Panc1 (cell line): ENCODE measurements at regions not wholly inside any gene's neighbourhood (a gene's known extent, or its start where the extent isn't known, plus 50 kb on each side); places are given as distances from the start of the nearest gene placed in this dataset.

Experiments
- ATAC-seq: fragments of 200-7000 bp; cut with Tn5 transposase; 2 replicates; pipeline ENCODE4 v1.9.1; 2020; ENCODE audit warnings: mild to moderate bottlenecking, moderate library complexity
- BruUV-seq: library from RNA; stranded (reverse); fragments of 400-500 nt; replicated peaks from 2 replicates; lab custom pipeline; 2021; lab: Mats Ljungman, UMichigan
- CTCF ChIA-PET: fragments of 300-600 bp; sonication (Branson Sonifier 250); formaldehyde crosslinking; loops from one replicate; lab custom pipeline; 2022; ENCODE audit warnings: antibody characterized with exemption; lab: Charles Lee
- POLR2A ChIA-PET: fragments of 300-600 bp; sonication (Branson Sonifier 250); formaldehyde crosslinking; loops from one replicate; lab custom pipeline; 2022; ENCODE audit warnings: antibody characterized with exemption; lab: Charles Lee
- DNase-seq: peaks from one replicate; pipeline ENCODE4 v3.0.0-alpha.2; 2010; ENCODE audit warnings: low read depth, low spot score
- H3K27ac ChIP-seq: 2 replicates; pipeline ENCODE4 v1.5.1; 2011; ENCODE audit warnings: mild to moderate bottlenecking, low read length, inconsistent platforms
- H3K27me3 ChIP-seq: fragments of 200-500 bp; sonication (Bioruptor generic); 2 replicates; pipeline ENCODE4 v1.6.0; 2014; ENCODE audit warnings: low read length, inconsistent platforms; ENCODE audit not compliant: control insufficient read depth, insufficient read depth
- H3K36me3 ChIP-seq: fragments of 200-500 bp; sonication (Bioruptor generic); 2 replicates; pipeline ENCODE4 v1.5.1; 2014; ENCODE audit warnings: inconsistent platforms, mild to moderate bottlenecking, low read length, moderate library complexity; ENCODE audit not compliant: control insufficient read depth, insufficient read depth
- H3K4me1 ChIP-seq: 2 replicates; pipeline ENCODE4 v1.5.1; 2011; ENCODE audit warnings: inconsistent platforms, mild to moderate bottlenecking, low read length, moderate library complexity; ENCODE audit not compliant: control insufficient read depth, insufficient read depth
- H3K4me3 ChIP-seq, 2 experiments: 2 replicates each; pipeline ENCODE4 v1.5.1; 2011 to 2012; ENCODE audit warnings: low read depth in 2 of 2, low read length in 2 of 2, mild to moderate bottlenecking in 2 of 2, inconsistent platforms in 1 of 2, moderate library complexity in 1 of 2
- H3K9me3 ChIP-seq: fragments of 200-500 bp; sonication (Bioruptor generic); 2 replicates; pipeline ENCODE4 v1.5.1; 2014; ENCODE audit warnings: low read depth, mild to moderate bottlenecking, inconsistent platforms, low read length, moderate library complexity; ENCODE audit not compliant: control insufficient read depth, insufficient read depth
- CTCF ChIP-seq: fragments of 450-650 bp; IDR thresholded peaks from 2 replicates; pipeline ENCODE4 v1.5.1; 2017; ENCODE audit warnings: mild to moderate bottlenecking
- POLR2AphosphoS5 ChIP-seq: IDR thresholded peaks from 2 replicates; pipeline ENCODE4 v1.6.1; 2012; ENCODE audit warnings: mild to moderate bottlenecking, low read depth, low read length, moderate library complexity
- REST ChIP-seq, 2 experiments: IDR thresholded peaks; 2 replicates each; pipeline ENCODE4 v1.6.1; 2011 to 2012; ENCODE audit warnings: low read depth in 2 of 2, control low read depth in 1 of 2, low read length in 1 of 2, mild to moderate bottlenecking in 1 of 2, moderate library complexity in 1 of 2; ENCODE audit not compliant: insufficient read depth in 1 of 2
- SIN3A ChIP-seq: IDR thresholded peaks from 2 replicates; pipeline ENCODE4 v1.6.1; 2012; ENCODE audit warnings: low read depth, mild to moderate bottlenecking, low read length, moderate library complexity, borderline replicate concordance; ENCODE audit not compliant: insufficient read depth
- TCF7L2 ChIP-seq: IDR thresholded peaks from 2 replicates; pipeline ENCODE4 v1.6.1; 2011; ENCODE audit warnings: mild to moderate bottlenecking, low read depth, low read length, inconsistent platforms
- in situ Hi-C: cut with HindIII; loops from 2 replicates; pipeline ENCODE4 v1.10.0; 2016; ENCODE audit warnings: low sequenced_read_pairs, low pct_unique_long_range_greater_than_20kb
- intact Hi-C: fragments of 100-400 bp; cut with micrococcal nuclease; formaldehyde crosslinking; loops from one replicate; pipeline ENCODE4 v1.10.0; 2022; ENCODE audit not compliant: unreplicated experiment

- DNase-seq (no peak), ATAC-seq (no peak)
- no TSS peak for BruUV-seq
- H3K4me1 ChIP-seq, result no peaks in the 10 kb centered on the region
- no peaks in the 10 kb centered on the region for H3K36me3 ChIP-seq
- in situ Hi-C loops (no loop called here), intact Hi-C loops (no loop called here)
- no peak overlapping the region for H3K27ac ChIP-seq
- ChIA-PET CTCF (no interaction called here), POLR2A (no interaction called here)
- H3K27me3 ChIP-seq, result no peaks in the 10 kb centered on the region
- H3K9me3 ChIP-seq, result no peaks in the 10 kb centered on the region
- no peak for TF ChIP-seq REST (IDR thresholded peaks at IDR 0.05; ENCODE audit: insufficient read depth in 1 of 2, low read depth in 2 of 2, low read length in 1 of 2)
- TF ChIP-seq SIN3A, result no peak
- no peak for TF ChIP-seq CTCF
- TF ChIP-seq POLR2AphosphoS5, result no peak
- no peak for TF ChIP-seq TCF7L2
- H3K4me3 ChIP-seq, result no peak overlapping the region
Measured at GRCh38 chr3:144351011-144351410, 379.4 kb downstream of the DIPK2A start.

- TF ChIP-seq SIN3A (no peak), TCF7L2 (no peak), CTCF (no peak), POLR2AphosphoS5 (no peak), REST (IDR thresholded peaks at IDR 0.05; ENCODE audit: insufficient read depth in 1 of 2, low read depth in 2 of 2, low read length in 1 of 2) (no peak)
- no peak for DNase-seq
- intact Hi-C loops (no loop called here), in situ Hi-C loops (no loop called here)
- CTCF ChIA-PET, result no interaction called here
- ATAC-seq, result no peak
- Histone ChIP-seq H3K9me3 (no peaks in the 10 kb centered on the region), H3K4me3 (no peak overlapping the region), H3K4me1 (no peaks in the 10 kb centered on the region), H3K27ac (no peak overlapping the region), H3K27me3 (no peaks in the 10 kb centered on the region), H3K36me3 (no peaks in the 10 kb centered on the region)
- POLR2A ChIA-PET, result no interaction called here
- no TSS peak for BruUV-seq
Measured at GRCh38 chr3:144351773-144352365, 380.2 kb downstream of the DIPK2A start.
